ENCODE measurements at regions not wholly inside any gene's neighbourhood (a gene's known extent, or its start where the extent isn't known, plus 50 kb on each side); places are given as distances from the start of the nearest gene placed in this dataset.

DNA sequence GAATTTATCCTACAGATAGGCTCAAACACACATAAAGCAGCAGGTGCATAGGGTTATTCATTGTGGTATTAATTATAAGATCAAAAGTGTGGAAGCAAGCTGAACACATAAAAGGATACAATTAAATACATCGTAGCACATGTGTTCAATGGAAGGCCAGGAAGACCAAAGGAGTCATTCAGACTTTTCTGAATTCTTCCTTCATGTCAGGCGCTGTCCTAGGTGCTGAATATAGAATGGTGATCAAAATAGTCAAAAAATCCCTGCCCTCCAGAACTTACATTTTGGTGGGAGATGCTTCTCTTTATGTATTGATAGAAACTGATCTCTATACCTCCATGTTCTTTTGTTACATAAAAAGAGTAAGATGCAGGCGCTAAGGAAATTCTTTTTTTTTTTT lies 439.0 kb upstream of the ASIC2 start:
- Mint-ChIP-seq H3K27ac (ENCODE audit: unreplicated experiment) (no peak overlapping the region), H3K4me3 (ENCODE audit: unreplicated experiment) (no peak overlapping the region), H3K27me3 (ENCODE audit: unreplicated experiment) (no peaks in the 10 kb centered on the region), H3K9me3 (ENCODE audit: unreplicated experiment) (peaks cover 23% of the 10 kb centered on the region), H3K36me3 (ENCODE audit: unreplicated experiment) (no peaks in the 10 kb centered on the region), H3K4me1 (ENCODE audit: unreplicated experiment) (no peaks in the 10 kb centered on the region)
- DNase-seq (ENCODE audit: extremely low spot score, unreplicated experiment) = no peak
- TF ChIP-seq, protein P1, sequence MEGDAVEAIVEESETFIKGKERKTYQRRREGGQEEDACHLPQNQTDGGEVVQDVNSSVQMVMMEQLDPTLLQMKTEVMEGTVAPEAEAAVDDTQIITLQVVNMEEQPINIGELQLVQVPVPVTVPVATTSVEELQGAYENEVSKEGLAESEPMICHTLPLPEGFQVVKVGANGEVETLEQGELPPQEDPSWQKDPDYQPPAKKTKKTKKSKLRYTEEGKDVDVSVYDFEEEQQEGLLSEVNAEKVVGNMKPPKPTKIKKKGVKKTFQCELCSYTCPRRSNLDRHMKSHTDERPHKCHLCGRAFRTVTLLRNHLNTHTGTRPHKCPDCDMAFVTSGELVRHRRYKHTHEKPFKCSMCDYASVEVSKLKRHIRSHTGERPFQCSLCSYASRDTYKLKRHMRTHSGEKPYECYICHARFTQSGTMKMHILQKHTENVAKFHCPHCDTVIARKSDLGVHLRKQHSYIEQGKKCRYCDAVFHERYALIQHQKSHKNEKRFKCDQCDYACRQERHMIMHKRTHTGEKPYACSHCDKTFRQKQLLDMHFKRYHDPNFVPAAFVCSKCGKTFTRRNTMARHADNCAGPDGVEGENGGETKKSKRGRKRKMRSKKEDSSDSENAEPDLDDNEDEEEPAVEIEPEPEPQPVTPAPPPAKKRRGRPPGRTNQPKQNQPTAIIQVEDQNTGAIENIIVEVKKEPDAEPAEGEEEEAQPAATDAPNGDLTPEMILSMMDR (IDR thresholded peaks at IDR 0.05) = no peak

DNA sequence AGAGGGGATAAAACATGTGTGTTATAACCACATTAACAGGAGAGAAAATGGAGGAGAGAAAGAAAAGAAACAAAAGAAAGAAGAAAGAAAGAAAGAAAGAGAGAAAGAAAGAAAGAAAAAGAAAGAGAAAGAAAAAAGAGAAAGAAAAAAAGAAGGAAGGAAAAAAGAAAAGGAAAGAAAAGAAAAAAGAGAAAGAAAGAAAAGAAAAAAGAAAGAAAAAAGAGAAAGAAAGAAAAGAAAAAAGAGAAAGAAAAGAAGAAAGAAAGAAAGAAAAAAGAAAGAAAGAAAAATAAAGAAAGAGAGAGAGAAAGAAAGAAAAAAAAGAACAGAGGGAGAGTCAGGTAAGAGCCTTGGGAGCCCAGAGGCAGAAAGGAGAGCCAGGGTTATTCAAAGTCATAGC lies 446.6 kb upstream of the ASIC2 start:
- TF ChIP-seq, protein P1 (IDR thresholded peaks at IDR 0.05) = no peak
- H3K27me3 Mint-ChIP-seq (ENCODE audit: unreplicated experiment) = no peaks in the 10 kb centered on the region
- no peaks in the 10 kb centered on the region for H3K36me3 Mint-ChIP-seq (ENCODE audit: unreplicated experiment)
- no peak overlapping the region for H3K27ac Mint-ChIP-seq (ENCODE audit: unreplicated experiment)
- H3K4me1 Mint-ChIP-seq (ENCODE audit: unreplicated experiment) = no peaks in the 10 kb centered on the region
- DNase-seq (ENCODE audit: extremely low spot score, unreplicated experiment) = no peak
- no peak overlapping the region for H3K4me3 Mint-ChIP-seq (ENCODE audit: unreplicated experiment)
- H3K9me3 Mint-ChIP-seq (ENCODE audit: unreplicated experiment) = peaks cover 9% of the 10 kb centered on the region

DNA sequence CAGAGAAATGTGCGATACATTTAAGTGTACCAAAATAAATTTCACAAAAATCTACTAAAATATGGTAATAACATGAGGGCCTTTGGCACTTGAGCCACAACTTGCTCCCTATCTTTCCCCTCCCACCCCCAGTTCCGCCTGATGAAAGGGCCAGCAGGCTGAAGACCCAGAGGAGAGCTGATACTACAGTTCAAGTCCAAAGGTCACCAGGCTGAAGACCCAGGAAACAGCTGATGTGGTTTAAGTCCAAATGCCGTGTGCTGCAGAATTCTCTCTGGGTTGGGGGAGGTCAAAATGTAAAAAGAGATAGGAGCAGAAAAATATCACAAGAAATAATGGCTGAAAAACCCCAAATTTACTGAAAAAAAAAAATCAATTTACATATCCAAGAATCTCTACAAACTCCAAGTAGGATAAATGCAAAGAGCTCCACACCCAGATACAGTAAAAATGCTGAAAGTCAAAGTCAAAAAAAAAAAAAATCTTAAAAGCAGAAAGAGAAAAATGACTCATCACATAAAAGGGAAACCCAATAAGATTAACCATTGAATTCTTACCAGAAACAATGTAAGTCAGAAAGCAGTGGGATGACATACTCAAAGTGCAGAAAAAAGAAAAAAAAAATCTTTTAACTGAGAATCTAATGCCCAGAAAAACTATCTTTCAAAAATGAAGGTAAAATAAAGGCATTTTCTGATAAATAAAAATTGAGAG lies 452.1 kb upstream of the ASIC2 start:
- Mint-ChIP-seq H3K27me3 (ENCODE audit: unreplicated experiment) (no peaks in the 10 kb centered on the region), H3K4me1 (ENCODE audit: unreplicated experiment) (no peaks in the 10 kb centered on the region), H3K27ac (ENCODE audit: unreplicated experiment) (no peak overlapping the region)

DNA sequence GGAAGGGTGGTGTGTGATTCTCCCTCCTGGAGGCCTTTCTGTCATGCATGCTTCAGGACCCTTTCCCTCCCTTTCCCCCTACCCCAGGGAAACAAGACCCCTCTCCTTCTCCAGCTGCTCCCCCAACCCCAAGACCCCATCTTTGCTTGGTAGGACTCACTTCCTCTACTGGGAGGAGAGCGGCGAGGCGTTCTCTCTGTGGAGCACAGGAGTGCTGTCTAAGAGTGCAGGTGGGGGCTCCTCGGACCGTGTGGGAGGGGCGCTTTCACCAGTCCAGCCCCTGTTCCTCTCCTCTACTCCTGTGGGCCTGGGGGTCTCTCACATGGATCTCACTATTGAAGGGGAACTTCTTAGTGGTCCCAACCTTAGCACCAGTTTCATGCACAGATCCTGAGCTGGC lies 456.1 kb upstream of the ASIC2 start:
- DNase-seq (ENCODE audit: extremely low spot score, unreplicated experiment) = no peak
- no peak overlapping the region for H3K4me3 Mint-ChIP-seq (ENCODE audit: unreplicated experiment)
- TF ChIP-seq, protein P1 (IDR thresholded peaks at IDR 0.05) = no peak

More for the DNA sequence above, 452.1 kb upstream of the ASIC2 start:
- Mint-ChIP-seq H3K4me3 (ENCODE audit: unreplicated experiment) (no peak overlapping the region), H3K9me3 (ENCODE audit: unreplicated experiment) (no peaks in the 10 kb centered on the region), H3K36me3 (ENCODE audit: unreplicated experiment) (no peaks in the 10 kb centered on the region)
- DNase-seq (ENCODE audit: extremely low spot score, unreplicated experiment) = no peak
- TF ChIP-seq, protein P1 (IDR thresholded peaks at IDR 0.05) = no peak

DNA sequence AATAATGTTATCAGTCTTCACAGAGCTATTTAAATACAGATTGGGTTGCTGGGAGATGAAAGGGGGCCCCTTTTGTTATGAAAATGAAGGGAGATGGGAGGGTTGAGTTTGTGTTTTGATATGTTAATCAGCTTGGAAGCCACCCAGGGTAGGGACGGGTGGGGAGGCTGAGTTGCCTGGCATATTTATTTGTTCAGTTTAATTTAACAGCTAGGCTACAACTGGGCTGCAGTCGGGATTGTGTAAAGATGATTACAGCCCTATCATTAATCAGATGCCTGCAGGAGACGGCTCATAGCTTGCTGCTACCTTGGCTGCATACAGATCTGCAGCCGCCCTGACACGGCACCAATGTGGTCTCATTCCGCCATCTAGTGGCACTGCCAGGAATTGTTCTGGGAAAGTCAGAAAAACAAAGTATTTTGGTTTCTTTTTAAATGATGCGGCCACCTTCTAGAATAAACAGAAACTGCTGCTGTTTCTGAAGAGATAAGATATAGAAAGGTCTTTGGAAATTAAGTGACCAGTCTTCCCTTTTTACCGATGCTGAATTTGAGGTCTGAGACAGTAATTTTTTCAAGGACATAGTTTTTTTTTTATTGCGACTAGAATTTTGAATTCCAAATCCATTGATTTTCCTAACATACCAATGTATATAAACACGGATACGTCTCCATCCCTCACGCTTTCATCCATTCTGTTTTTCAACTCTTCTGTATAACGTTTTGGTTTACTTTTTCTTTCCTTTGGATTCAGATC lies 458.0 kb upstream of the ASIC2 start:
- H3K27ac Mint-ChIP-seq (ENCODE audit: unreplicated experiment) = no peak overlapping the region

More for the DNA sequence above, 456.1 kb upstream of the ASIC2 start:
- Mint-ChIP-seq H3K9me3 (ENCODE audit: unreplicated experiment) (no peaks in the 10 kb centered on the region), H3K4me1 (ENCODE audit: unreplicated experiment) (peaks cover 9% of the 10 kb centered on the region), H3K36me3 (ENCODE audit: unreplicated experiment) (no peaks in the 10 kb centered on the region), H3K27ac (ENCODE audit: unreplicated experiment) (no peak overlapping the region), H3K27me3 (ENCODE audit: unreplicated experiment) (peaks cover 7% of the 10 kb centered on the region)

More for the DNA sequence above, 458.0 kb upstream of the ASIC2 start:
- H3K27me3 Mint-ChIP-seq (ENCODE audit: unreplicated experiment) = peaks cover 7% of the 10 kb centered on the region
- H3K36me3 Mint-ChIP-seq (ENCODE audit: unreplicated experiment) = no peaks in the 10 kb centered on the region
- no peak for DNase-seq (ENCODE audit: extremely low spot score, unreplicated experiment)
- H3K9me3 Mint-ChIP-seq (ENCODE audit: unreplicated experiment) = peaks cover 8% of the 10 kb centered on the region
- TF ChIP-seq, protein P1 (IDR thresholded peaks at IDR 0.05) = peak; percentile 88
- peak overlapping the region; percentile 63 for H3K4me3 Mint-ChIP-seq (ENCODE audit: unreplicated experiment)
- H3K4me1 Mint-ChIP-seq (ENCODE audit: unreplicated experiment) = peaks cover 9% of the 10 kb centered on the region

Measured in osteocyte (in vitro differentiated cells).